ENCODE measurements at regions not wholly inside any gene's neighbourhood (a gene's known extent, or its start where the extent isn't known, plus 50 kb on each side); places are given as distances from the start of the nearest gene placed in this dataset.

DNA sequence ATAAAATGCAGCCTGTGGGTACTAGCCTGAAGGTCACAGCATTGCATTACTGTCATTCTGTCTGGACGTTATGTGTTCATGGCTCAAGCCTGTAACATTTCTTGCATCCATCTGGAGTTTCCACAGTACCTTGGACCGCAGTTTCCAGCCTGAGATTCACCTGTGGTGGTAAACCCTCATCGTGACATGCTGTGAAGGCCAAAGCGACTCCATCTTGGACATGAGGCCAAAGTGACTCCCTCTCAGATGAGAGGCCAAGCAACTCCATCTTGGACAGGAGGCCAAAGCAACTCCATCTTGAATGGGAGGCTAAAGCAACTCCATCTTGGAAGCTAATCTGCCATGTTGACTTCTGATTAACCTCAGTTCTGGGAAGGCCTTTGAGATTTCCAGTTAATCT lies 257.7 kb upstream of the MYT1L start:
- H3K4me1 Mint-ChIP-seq (ENCODE audit: low read depth, unreplicated experiment), result peaks cover 3% of the 10 kb centered on the region
- TF ChIP-seq CTCF (IDR thresholded peaks at IDR 0.05; ENCODE audit: partially characterized antibody, unreplicated experiment), result no peak
- no peak for DNase-seq
- H3K27me3 Mint-ChIP-seq (ENCODE audit: unreplicated experiment), result no peaks in the 10 kb centered on the region
- H3K4me3 Mint-ChIP-seq (ENCODE audit: unreplicated experiment), result no peak overlapping the region
- no peak overlapping the region for H3K27ac Mint-ChIP-seq (ENCODE audit: unreplicated experiment)
- peaks cover 2% of the 10 kb centered on the region for H3K9me3 Mint-ChIP-seq (ENCODE audit: unreplicated experiment)
- peaks cover 10% of the 10 kb centered on the region for H3K36me3 Mint-ChIP-seq (ENCODE audit: unreplicated experiment)

- Mint-ChIP-seq H3K36me3 (ENCODE audit: unreplicated experiment) (no peaks in the 10 kb centered on the region), H3K9me3 (ENCODE audit: unreplicated experiment) (peaks cover 3% of the 10 kb centered on the region), H3K27me3 (ENCODE audit: unreplicated experiment) (peaks cover 2% of the 10 kb centered on the region), H3K4me1 (ENCODE audit: low read depth, unreplicated experiment) (peaks cover 5% of the 10 kb centered on the region), H3K4me3 (ENCODE audit: unreplicated experiment) (no peak overlapping the region), H3K27ac (ENCODE audit: unreplicated experiment) (no peak overlapping the region)
- no peak for DNase-seq
- no peak for TF ChIP-seq CTCF (IDR thresholded peaks at IDR 0.05; ENCODE audit: partially characterized antibody, unreplicated experiment)
These were observed 256.3 kb upstream of the MYT1L start for GRCh38 chr2:2587354-2587753.

GRCh38 chr2:2586931-2587330 lies 255.9 kb upstream of the MYT1L start:
- Mint-ChIP-seq H3K4me3 (ENCODE audit: unreplicated experiment) (no peak overlapping the region), H3K36me3 (ENCODE audit: unreplicated experiment) (no peaks in the 10 kb centered on the region), H3K9me3 (ENCODE audit: unreplicated experiment) (peaks cover 3% of the 10 kb centered on the region), H3K27me3 (ENCODE audit: unreplicated experiment) (peaks cover 2% of the 10 kb centered on the region), H3K4me1 (ENCODE audit: low read depth, unreplicated experiment) (peaks cover 5% of the 10 kb centered on the region), H3K27ac (ENCODE audit: unreplicated experiment) (no peak overlapping the region)
- DNase-seq, result no peak
- TF ChIP-seq CTCF (IDR thresholded peaks at IDR 0.05; ENCODE audit: partially characterized antibody, unreplicated experiment), result no peak

GRCh38 chr2:2586068-2586776 lies 255.1 kb upstream of the MYT1L start:
- Mint-ChIP-seq H3K4me1 (ENCODE audit: low read depth, unreplicated experiment) (peaks cover 10% of the 10 kb centered on the region), H3K27ac (ENCODE audit: unreplicated experiment) (no peak overlapping the region), H3K4me3 (ENCODE audit: unreplicated experiment) (no peak overlapping the region), H3K9me3 (ENCODE audit: unreplicated experiment) (peaks cover 7% of the 10 kb centered on the region), H3K27me3 (ENCODE audit: unreplicated experiment) (peaks cover 2% of the 10 kb centered on the region), H3K36me3 (ENCODE audit: unreplicated experiment) (no peaks in the 10 kb centered on the region)
- no peak for DNase-seq
- no peak for TF ChIP-seq CTCF (IDR thresholded peaks at IDR 0.05; ENCODE audit: partially characterized antibody, unreplicated experiment)

DNA sequence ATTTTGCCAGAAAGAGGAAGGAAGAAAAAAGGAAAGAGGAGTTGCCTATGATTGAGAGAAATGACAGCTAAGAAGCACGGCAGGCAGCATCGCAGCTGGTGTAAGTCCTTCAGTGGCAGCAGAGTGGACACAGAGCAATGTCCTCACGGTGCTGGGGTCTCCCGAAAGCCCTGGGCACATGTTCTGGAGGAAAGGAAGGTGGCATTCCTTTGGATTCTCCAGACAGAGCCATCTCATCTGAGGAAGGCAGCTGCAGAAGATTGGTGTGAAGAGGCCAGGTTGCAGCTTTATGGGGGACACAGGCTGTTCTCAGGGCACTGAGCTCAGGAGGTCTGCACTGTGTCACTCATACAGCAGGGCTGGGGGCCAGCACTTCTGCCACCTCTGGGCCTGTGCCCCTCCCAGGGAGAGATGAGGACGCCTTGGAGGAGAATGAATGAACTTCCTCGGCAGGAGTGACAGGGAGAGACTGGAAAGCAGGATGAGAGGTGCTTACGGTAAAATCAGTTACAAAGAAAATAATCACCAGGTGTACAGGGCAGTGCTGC lies 252.0 kb upstream of the MYT1L start:
- no peak for DNase-seq
- no peak for TF ChIP-seq CTCF (IDR thresholded peaks at IDR 0.05; ENCODE audit: partially characterized antibody, unreplicated experiment)

More for the DNA sequence above, 252.0 kb upstream of the MYT1L start:
- peaks cover 11% of the 10 kb centered on the region for H3K9me3 Mint-ChIP-seq (ENCODE audit: unreplicated experiment)
- no peak overlapping the region for H3K4me3 Mint-ChIP-seq (ENCODE audit: unreplicated experiment)
- no peaks in the 10 kb centered on the region for H3K36me3 Mint-ChIP-seq (ENCODE audit: unreplicated experiment)
- peaks cover 24% of the 10 kb centered on the region for H3K4me1 Mint-ChIP-seq (ENCODE audit: low read depth, unreplicated experiment)
- H3K27me3 Mint-ChIP-seq (ENCODE audit: unreplicated experiment), result peaks cover 10% of the 10 kb centered on the region
- H3K27ac Mint-ChIP-seq (ENCODE audit: unreplicated experiment), result peak overlapping the region; percentile 22

Data from glutamatergic neuron (in vitro differentiated cells).